ENCODE measurements at regions not wholly inside any gene's neighbourhood (a gene's known extent, or its start where the extent isn't known, plus 50 kb on each side); places are given as distances from the start of the nearest gene placed in this dataset.

- H3K36me3 ChIP-seq (ENCODE audit: control insufficient read depth, insufficient read depth, low read length), result no peaks in the 10 kb centered on the region
- no peak for DNase-seq (ENCODE audit: low read depth, low spot score)
- no peaks in the 10 kb centered on the region for H3K9me3 ChIP-seq (ENCODE audit: control insufficient read depth, insufficient read depth, low read length)
- H3K4me1 ChIP-seq (ENCODE audit: control insufficient read depth, insufficient read depth, low read length), result no peaks in the 10 kb centered on the region
- no peaks in the 10 kb centered on the region for H3K27me3 ChIP-seq (ENCODE audit: control insufficient read depth, insufficient read depth, low read length)
- no peak overlapping the region for H3K27ac ChIP-seq (ENCODE audit: low read length)
- WGBS (ENCODE audit: insufficient coverage, insufficient read length), result no CpG with 5 or more reads among the region's 2 CpGs
- no peak overlapping the region for H3K4me3 ChIP-seq (ENCODE audit: low read length)
Observed at GRCh38 chrX:113770806-113771205, 813.1 kb upstream of the HTR2C start.

GRCh38 chrX:113770071-113770470 lies 813.8 kb upstream of the HTR2C start:
- no CpG with 5 or more reads among the region's 4 CpGs for WGBS (ENCODE audit: insufficient coverage, insufficient read length)
- Histone ChIP-seq H3K4me3 (ENCODE audit: low read length) (no peak overlapping the region), H3K4me1 (ENCODE audit: control insufficient read depth, insufficient read depth, low read length) (no peaks in the 10 kb centered on the region), H3K27me3 (ENCODE audit: control insufficient read depth, insufficient read depth, low read length) (no peaks in the 10 kb centered on the region), H3K9me3 (ENCODE audit: control insufficient read depth, insufficient read depth, low read length) (no peaks in the 10 kb centered on the region), H3K36me3 (ENCODE audit: control insufficient read depth, insufficient read depth, low read length) (no peaks in the 10 kb centered on the region), H3K27ac (ENCODE audit: low read length) (no peak overlapping the region)
- DNase-seq (ENCODE audit: low read depth, low spot score), result no peak

- no peak overlapping the region for H3K4me3 ChIP-seq (ENCODE audit: low read length)
- H3K36me3 ChIP-seq (ENCODE audit: control insufficient read depth, insufficient read depth, low read length), result no peaks in the 10 kb centered on the region
- no peaks in the 10 kb centered on the region for H3K27me3 ChIP-seq (ENCODE audit: control insufficient read depth, insufficient read depth, low read length)
- DNase-seq (ENCODE audit: low read depth, low spot score), result no peak
- H3K27ac ChIP-seq (ENCODE audit: low read length), result no peak overlapping the region
- H3K4me1 ChIP-seq (ENCODE audit: control insufficient read depth, insufficient read depth, low read length), result no peaks in the 10 kb centered on the region
- WGBS (ENCODE audit: insufficient coverage, insufficient read length), result no CpG with 5 or more reads among the region's 2 CpGs
- H3K9me3 ChIP-seq (ENCODE audit: control insufficient read depth, insufficient read depth, low read length), result no peaks in the 10 kb centered on the region
Observed at GRCh38 chrX:113759422-113759821, 824.5 kb upstream of the HTR2C start.

GRCh38 chrX:113747274-113747973 lies 836.5 kb upstream of the HTR2C start:
- H3K9me3 ChIP-seq (ENCODE audit: control insufficient read depth, insufficient read depth, low read length), result no peaks in the 10 kb centered on the region
- H3K36me3 ChIP-seq (ENCODE audit: control insufficient read depth, insufficient read depth, low read length), result no peaks in the 10 kb centered on the region
- H3K27ac ChIP-seq (ENCODE audit: low read length), result no peak overlapping the region
- H3K4me1 ChIP-seq (ENCODE audit: control insufficient read depth, insufficient read depth, low read length), result no peaks in the 10 kb centered on the region
- no CpG with 5 or more reads among the region's 1 CpG for WGBS (ENCODE audit: insufficient coverage, insufficient read length)
- H3K4me3 ChIP-seq (ENCODE audit: low read length), result no peak overlapping the region
- H3K27me3 ChIP-seq (ENCODE audit: control insufficient read depth, insufficient read depth, low read length), result no peaks in the 10 kb centered on the region; the same call in 1 of the 2 replicates
- DNase-seq (ENCODE audit: low read depth, low spot score), result no peak

GRCh38 chrX:113743069-113743468 lies 840.8 kb upstream of the HTR2C start:
- Histone ChIP-seq H3K27ac (ENCODE audit: low read length) (no peak overlapping the region), H3K9me3 (ENCODE audit: control insufficient read depth, insufficient read depth, low read length) (no peaks in the 10 kb centered on the region), H3K36me3 (ENCODE audit: control insufficient read depth, insufficient read depth, low read length) (no peaks in the 10 kb centered on the region), H3K4me3 (ENCODE audit: low read length) (no peak overlapping the region), H3K4me1 (ENCODE audit: control insufficient read depth, insufficient read depth, low read length) (no peaks in the 10 kb centered on the region), H3K27me3 (ENCODE audit: control insufficient read depth, insufficient read depth, low read length) (no peaks in the 10 kb centered on the region; the same call in 1 of the 2 replicates)
- no CpG with 5 or more reads among the region's 1 CpG for WGBS (ENCODE audit: insufficient coverage, insufficient read length)
- no peak for DNase-seq (ENCODE audit: low read depth, low spot score)

GRCh38 chrX:113741744-113742143 lies 842.1 kb upstream of the HTR2C start:
- no peak overlapping the region for H3K4me3 ChIP-seq (ENCODE audit: low read length)
- no peaks in the 10 kb centered on the region for H3K9me3 ChIP-seq (ENCODE audit: control insufficient read depth, insufficient read depth, low read length)
- no CpG with 5 or more reads among the region's 2 CpGs for WGBS (ENCODE audit: insufficient coverage, insufficient read length)
- H3K4me1 ChIP-seq (ENCODE audit: control insufficient read depth, insufficient read depth, low read length), result no peaks in the 10 kb centered on the region
- H3K36me3 ChIP-seq (ENCODE audit: control insufficient read depth, insufficient read depth, low read length), result no peaks in the 10 kb centered on the region
- H3K27me3 ChIP-seq (ENCODE audit: control insufficient read depth, insufficient read depth, low read length), result no peaks in the 10 kb centered on the region; the same call in 1 of the 2 replicates
- no peak overlapping the region for H3K27ac ChIP-seq (ENCODE audit: low read length)
- DNase-seq (ENCODE audit: low read depth, low spot score), result no peak

GRCh38 chrX:113728937-113729336 lies 854.9 kb upstream of the HTR2C start:
- no CpG with 5 or more reads among the region's 2 CpGs for WGBS (ENCODE audit: insufficient coverage, insufficient read length)
- no peak overlapping the region for H3K27ac ChIP-seq (ENCODE audit: low read length)
- DNase-seq (ENCODE audit: low read depth, low spot score), result no peak
- no peaks in the 10 kb centered on the region for H3K9me3 ChIP-seq (ENCODE audit: control insufficient read depth, insufficient read depth, low read length)
- H3K4me3 ChIP-seq (ENCODE audit: low read length), result no peak overlapping the region
- no peaks in the 10 kb centered on the region for H3K27me3 ChIP-seq (ENCODE audit: control insufficient read depth, insufficient read depth, low read length)
- no peaks in the 10 kb centered on the region for H3K36me3 ChIP-seq (ENCODE audit: control insufficient read depth, insufficient read depth, low read length)
- H3K4me1 ChIP-seq (ENCODE audit: control insufficient read depth, insufficient read depth, low read length), result no peaks in the 10 kb centered on the region

- WGBS (ENCODE audit: insufficient coverage, insufficient read length), result no CpG with 5 or more reads among the region's 3 CpGs
- no peaks in the 10 kb centered on the region for H3K27me3 ChIP-seq (ENCODE audit: control insufficient read depth, insufficient read depth, low read length)
- DNase-seq (ENCODE audit: low read depth, low spot score), result no peak
Observed at GRCh38 chrX:113726898-113727297, 857.0 kb upstream of the HTR2C start.

GRCh38 chrX:113726466-113726865 lies 857.4 kb upstream of the HTR2C start:
- no CpG with 5 or more reads among the region's 4 CpGs for WGBS (ENCODE audit: insufficient coverage, insufficient read length)
- no peak for DNase-seq (ENCODE audit: low read depth, low spot score)
- no peaks in the 10 kb centered on the region for H3K4me1 ChIP-seq (ENCODE audit: control insufficient read depth, insufficient read depth, low read length)
- no peak overlapping the region for H3K4me3 ChIP-seq (ENCODE audit: low read length)
- H3K36me3 ChIP-seq (ENCODE audit: control insufficient read depth, insufficient read depth, low read length), result no peaks in the 10 kb centered on the region
- no peaks in the 10 kb centered on the region for H3K27me3 ChIP-seq (ENCODE audit: control insufficient read depth, insufficient read depth, low read length)
- H3K9me3 ChIP-seq (ENCODE audit: control insufficient read depth, insufficient read depth, low read length), result no peaks in the 10 kb centered on the region
- no peak overlapping the region for H3K27ac ChIP-seq (ENCODE audit: low read length)

More at GRCh38 chrX:113726898-113727297, 857.0 kb upstream of the HTR2C start:
- Histone ChIP-seq H3K27ac (ENCODE audit: low read length) (no peak overlapping the region), H3K4me3 (ENCODE audit: low read length) (no peak overlapping the region), H3K9me3 (ENCODE audit: control insufficient read depth, insufficient read depth, low read length) (no peaks in the 10 kb centered on the region), H3K4me1 (ENCODE audit: control insufficient read depth, insufficient read depth, low read length) (no peaks in the 10 kb centered on the region), H3K36me3 (ENCODE audit: control insufficient read depth, insufficient read depth, low read length) (no peaks in the 10 kb centered on the region)

GRCh38 chrX:113726009-113726408 lies 857.9 kb upstream of the HTR2C start:
- H3K27ac ChIP-seq (ENCODE audit: low read length), result no peak overlapping the region
- no peak for DNase-seq (ENCODE audit: low read depth, low spot score)
- no peaks in the 10 kb centered on the region for H3K9me3 ChIP-seq (ENCODE audit: control insufficient read depth, insufficient read depth, low read length)
- no peaks in the 10 kb centered on the region for H3K36me3 ChIP-seq (ENCODE audit: control insufficient read depth, insufficient read depth, low read length)
- H3K27me3 ChIP-seq (ENCODE audit: control insufficient read depth, insufficient read depth, low read length), result no peaks in the 10 kb centered on the region
- WGBS (ENCODE audit: insufficient coverage, insufficient read length), result no CpG with 5 or more reads among the region's 3 CpGs
- H3K4me1 ChIP-seq (ENCODE audit: control insufficient read depth, insufficient read depth, low read length), result no peaks in the 10 kb centered on the region
- H3K4me3 ChIP-seq (ENCODE audit: low read length), result no peak overlapping the region

- DNase-seq (ENCODE audit: low read depth, low spot score), result no peak
- H3K4me1 ChIP-seq (ENCODE audit: control insufficient read depth, insufficient read depth, low read length), result no peaks in the 10 kb centered on the region
- H3K4me3 ChIP-seq (ENCODE audit: low read length), result no peak overlapping the region
- no CpG with 5 or more reads among the region's 3 CpGs for WGBS (ENCODE audit: insufficient coverage, insufficient read length)
- no peaks in the 10 kb centered on the region for H3K36me3 ChIP-seq (ENCODE audit: control insufficient read depth, insufficient read depth, low read length)
- H3K9me3 ChIP-seq (ENCODE audit: control insufficient read depth, insufficient read depth, low read length), result no peaks in the 10 kb centered on the region
- H3K27me3 ChIP-seq (ENCODE audit: control insufficient read depth, insufficient read depth, low read length), result no peaks in the 10 kb centered on the region
- H3K27ac ChIP-seq (ENCODE audit: low read length), result no peak overlapping the region
Observed at GRCh38 chrX:113699939-113700338, 859.3 kb upstream of the AMOT start.
